Activated T-cell treated with anti-CD3 and anti-CD28 coated beads for 48 hours (primary cell): ENCODE measurements at regions not wholly inside any gene's neighbourhood (a gene's known extent, or its start where the extent isn't known, plus 50 kb on each side); places are given as distances from the start of the nearest gene placed in this dataset.
A peak's percentile ranks its signal among the peaks of the same experiment; 100 is the strongest.
"Not testable (repeated sequence)": the region's sequence is repeated elsewhere in the genome, so short reads cannot be mapped to it uniquely, and the experiment has no call there.

Source experiments
- DNase-seq: peaks from one replicate; pipeline ENCODE4 v3.0.0-alpha.2; 2020; ENCODE audit warnings: low read depth

GRCh38 chr4:81375745-81376144 lies 96.0 kb downstream of the RASGEF1B start:
- no peak for DNase-seq

DNA sequence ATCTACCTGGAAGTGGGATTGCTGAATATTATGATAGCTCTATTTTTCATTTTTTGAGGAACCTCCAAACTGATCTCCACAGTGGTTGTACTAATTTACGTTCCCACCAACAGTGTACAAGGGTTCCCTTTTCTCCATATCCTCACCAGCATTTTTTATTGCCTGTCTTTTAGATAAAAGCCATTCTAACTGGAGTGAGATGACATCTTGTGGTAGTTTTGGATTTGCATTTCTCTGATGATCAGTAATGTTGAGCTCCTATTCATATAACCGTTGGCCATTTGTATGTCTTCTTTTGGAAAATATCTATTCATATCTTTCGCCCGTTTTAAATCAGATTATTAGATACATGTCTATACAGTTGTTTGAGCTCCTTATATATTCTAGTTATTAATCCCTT lies 101.8 kb downstream of the RASGEF1B start:
- no peak for DNase-seq

GRCh38 chr4:81366779-81367178 lies 104.9 kb downstream of the RASGEF1B start:
- DNase-seq = no peak

DNA sequence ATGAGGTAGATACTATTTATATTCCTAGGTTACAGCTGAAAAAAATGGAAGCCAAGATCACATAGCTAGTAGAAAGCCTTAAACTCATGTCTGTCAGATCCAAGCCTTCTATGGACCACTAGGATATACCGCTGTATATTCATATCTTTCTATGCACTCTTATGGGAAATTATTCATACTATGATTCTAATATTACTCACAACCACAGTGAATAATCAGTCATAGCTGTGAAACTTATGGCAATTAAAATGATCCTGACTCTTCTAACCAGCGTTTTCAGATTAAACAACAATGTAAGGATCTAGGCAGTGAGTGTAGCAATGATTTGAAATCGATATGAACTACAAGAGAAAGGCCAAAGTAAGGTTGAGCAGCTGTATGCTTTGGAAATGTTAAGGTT lies 111.0 kb downstream of the RASGEF1B start:
- no peak for DNase-seq

GRCh38 chr4:81359207-81359606 lies 112.5 kb downstream of the RASGEF1B start:
- DNase-seq = no peak

DNA sequence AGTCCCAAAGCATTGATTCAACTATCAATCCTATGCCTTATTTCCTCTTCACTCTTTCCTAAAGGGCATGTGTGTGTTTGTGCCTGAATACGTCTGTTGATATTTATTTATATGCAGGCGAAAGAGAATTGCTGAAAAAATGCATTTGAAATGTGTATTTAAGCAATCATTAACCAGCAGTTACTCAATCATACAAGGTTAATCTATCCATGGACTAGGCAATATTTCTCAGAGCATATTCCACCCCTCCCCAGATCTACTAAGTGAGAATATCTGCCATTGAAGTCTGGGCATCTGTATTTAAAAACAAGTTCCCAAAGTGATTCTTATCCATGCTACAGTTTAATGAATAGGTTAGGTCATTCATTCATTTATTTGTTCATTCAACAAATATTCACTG lies 113.6 kb downstream of the RASGEF1B start:
- no peak for DNase-seq

GRCh38 chr4:81356621-81357020 lies 115.1 kb downstream of the RASGEF1B start:
- DNase-seq = no peak

DNA sequence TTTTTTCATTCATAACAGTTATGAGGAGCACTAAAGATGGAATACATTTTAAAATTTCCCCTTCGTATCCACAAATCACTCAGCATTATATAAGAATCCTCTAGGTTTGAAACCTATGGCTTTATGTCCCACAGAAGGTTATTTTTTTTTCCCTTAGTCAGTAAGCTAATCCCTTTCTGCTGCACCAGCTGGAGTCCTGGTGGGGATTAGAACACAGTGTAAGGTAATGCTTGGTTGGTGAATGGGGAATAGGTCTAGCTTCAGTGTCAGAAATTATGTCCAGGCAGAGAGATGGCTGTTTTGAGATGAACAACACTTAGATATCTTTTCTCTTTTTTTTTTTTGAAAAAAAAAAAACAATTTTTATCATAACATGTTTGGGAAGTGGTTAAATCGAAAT lies 116.6 kb downstream of the RASGEF1B start:
- no peak for DNase-seq

DNA sequence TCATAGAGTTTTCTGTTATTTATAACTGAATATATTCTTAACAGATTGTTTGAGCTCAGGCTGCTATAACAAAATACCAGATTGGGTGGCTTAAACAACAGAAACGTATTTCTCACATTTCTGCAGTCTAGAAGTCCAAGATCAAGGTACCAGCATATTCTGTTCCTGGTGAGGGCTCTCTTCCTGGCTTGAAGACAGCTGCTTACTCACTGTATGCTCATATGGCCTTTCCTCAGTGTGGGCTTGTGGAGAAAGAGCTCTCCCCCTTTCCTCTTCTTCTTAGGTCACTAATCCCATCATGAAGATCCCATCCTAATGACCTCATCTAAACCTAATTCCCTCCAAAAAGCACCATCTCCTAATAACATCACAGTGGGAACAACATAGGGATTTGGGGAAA lies 117.8 kb downstream of the RASGEF1B start:
- DNase-seq = no peak

DNA sequence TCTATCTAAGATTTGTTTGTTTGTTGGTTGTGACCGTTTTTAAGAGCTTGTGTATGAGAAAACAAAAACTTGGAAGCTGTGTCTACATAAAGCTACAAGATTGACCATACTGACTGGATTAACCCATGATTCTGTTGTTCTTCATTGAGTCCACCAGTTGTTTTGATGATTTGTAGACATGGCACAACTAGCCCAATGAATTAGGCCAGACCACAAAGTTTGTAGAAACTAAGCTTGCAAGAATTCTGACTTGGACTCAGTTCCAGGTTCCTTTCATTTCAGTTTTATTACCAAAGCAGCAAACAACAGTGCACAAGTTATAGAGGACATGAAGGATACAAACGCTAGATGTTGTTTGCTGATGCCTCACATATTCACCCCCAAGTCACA lies 119.3 kb downstream of the RASGEF1B start:
- no peak for DNase-seq

GRCh38 chr4:81351654-81352445 lies 119.9 kb downstream of the RASGEF1B start:
- peak; percentile 43 for DNase-seq

DNA sequence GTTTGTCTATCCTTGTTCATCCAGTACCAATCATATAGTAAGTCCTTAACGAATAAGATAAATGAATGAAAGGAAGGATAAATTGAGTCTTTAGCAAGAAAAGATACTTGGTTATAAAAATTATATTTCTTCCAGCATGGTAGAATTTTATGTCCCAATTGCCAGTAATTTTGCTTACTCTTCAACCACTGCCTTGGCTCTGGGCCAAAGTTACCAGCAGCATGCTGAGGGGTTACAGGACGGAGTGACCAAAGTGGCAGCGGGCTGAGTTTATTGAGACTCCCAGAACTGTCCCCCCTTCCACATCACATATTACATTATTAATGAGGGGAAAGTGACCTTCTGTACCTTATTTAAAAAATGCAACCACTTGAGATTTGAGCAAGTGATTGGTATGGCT lies 121.7 kb downstream of the RASGEF1B start:
- no peak for DNase-seq

DNA sequence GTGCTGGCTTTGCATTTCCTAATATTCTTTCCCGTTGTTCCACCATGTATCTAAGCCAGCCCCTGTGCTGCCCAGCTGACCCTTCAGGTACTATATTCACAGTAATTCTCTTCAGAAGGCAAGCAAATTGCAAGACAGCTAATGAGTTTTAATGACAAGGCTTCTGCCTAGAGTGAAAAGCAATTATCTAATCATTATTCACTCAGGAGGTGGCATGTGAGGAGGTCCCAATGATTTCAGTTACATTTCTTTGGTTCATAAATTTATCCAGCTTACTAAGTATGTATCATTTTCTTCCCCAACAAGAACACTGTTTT lies 123.0 kb downstream of the RASGEF1B start:
- DNase-seq = no peak

DNA sequence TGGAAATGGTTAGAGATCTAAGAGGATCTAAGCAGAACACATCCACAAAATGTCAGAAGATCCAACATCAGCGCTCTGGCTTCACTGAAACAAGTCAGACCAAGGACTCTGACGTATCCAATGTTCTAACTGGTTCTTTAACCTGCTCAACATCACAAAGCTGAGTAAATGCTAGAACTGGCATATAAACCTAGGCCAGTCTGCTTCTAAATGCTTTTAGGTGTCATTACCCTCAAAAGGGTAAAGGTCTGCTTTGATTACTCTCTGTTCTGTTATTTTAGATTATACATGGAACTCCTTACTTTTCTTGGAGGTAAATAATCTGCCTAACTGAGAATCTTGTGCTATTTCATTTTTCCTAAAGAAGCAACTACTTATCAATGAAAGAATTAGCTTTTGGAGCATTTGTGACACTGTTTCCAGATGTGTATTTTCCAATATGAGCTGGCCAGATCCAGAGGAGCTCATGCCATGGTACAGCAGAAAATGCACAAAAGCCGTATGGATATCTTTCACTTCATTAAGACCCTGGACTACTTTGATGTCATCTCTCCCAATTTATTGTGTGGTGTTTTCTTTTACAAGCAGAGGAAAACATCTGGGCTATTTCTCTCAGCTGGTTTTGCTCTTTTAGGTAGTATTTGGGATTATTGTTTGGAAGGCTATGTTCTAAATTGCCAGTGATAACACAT lies 123.5 kb downstream of the RASGEF1B start:
- no peak for DNase-seq

- no peak for DNase-seq
Measured at GRCh38 chr4:81346719-81347118, 125.0 kb downstream of the RASGEF1B start.

DNA sequence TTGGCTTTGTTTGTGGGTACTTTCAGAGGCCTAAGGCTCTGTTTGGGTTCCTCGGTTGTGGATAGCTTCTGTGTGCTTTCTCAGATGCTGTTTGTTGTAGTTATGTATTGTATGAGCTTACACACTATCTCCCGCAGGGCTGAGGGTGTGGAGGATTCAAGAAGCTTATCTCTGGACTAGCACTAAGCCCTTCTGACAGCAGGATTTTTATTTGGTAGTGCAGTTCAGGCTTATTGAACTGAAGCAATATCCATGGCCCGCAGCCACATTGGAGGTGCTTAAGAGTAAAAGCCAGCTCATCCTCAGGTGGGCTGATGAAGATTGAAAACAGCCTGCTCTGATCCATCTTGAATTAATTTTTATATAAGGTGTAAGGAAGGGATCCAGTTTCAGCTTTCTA lies 128.2 kb downstream of the RASGEF1B start:
- DNase-seq = no peak

GRCh38 chr4:81343046-81343445 lies 128.0 kb upstream of the PRKG2 start:
- DNase-seq = no peak

GRCh38 chr4:81337211-81337610 lies 122.2 kb upstream of the PRKG2 start:
- DNase-seq = no peak

DNA sequence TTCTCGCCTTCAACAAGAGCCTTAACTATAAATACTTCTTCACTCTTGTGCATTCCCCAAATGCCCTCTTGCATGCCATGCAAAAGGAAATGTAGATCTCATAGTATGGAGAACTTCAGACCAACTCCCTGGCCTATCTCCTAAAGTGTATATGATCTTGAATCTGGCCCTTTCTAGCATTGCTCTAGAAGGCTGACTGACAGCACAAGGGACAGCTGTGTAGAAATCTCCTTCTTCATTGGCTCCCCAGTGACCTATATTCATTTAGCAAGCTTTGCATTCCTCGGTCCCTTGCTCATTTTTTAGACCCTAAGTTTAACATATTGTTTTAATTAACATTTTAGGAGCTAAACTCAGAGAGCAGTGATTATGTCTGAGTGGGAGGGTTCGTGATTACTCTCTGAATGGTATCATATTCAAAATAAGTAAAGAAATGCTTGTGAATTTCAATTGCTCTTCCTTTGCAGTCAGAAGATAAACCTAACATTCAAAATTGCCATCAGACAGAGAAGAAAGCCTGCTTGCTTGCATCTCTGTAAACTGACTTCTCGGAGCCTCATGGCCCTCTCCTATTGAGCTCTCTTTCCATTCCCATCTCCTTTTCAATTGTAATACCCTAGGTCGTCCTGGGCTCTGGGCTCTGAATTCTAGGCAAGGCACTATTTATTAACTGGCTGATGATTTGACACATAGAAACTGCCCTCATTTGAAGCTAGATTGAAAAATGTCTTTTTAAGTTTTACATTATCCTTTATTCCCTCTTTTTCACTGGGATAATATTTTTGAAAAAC lies 120.3 kb upstream of the PRKG2 start:
- no peak for DNase-seq

DNA sequence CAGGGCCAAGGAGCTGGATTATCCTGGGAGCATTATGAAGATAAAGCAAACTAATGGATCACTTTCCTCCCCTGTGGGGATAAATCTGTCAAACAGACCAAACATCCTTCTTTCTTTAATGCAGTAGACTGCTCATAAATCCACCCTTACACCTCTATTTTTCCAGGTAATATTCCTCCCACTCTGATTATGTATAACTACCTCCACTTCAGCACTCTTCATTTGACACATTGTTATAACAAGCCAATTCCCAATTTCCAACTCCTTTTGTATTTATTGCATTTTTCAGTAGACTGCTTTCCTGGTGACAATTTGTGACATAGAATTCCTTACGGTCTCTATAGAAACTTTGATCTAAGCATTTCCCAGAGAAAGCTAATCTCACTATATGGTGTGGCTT lies 115.0 kb upstream of the PRKG2 start:
- no peak for DNase-seq

GRCh38 chr4:81326581-81326980 lies 111.6 kb upstream of the PRKG2 start:
- no peak for DNase-seq

DNA sequence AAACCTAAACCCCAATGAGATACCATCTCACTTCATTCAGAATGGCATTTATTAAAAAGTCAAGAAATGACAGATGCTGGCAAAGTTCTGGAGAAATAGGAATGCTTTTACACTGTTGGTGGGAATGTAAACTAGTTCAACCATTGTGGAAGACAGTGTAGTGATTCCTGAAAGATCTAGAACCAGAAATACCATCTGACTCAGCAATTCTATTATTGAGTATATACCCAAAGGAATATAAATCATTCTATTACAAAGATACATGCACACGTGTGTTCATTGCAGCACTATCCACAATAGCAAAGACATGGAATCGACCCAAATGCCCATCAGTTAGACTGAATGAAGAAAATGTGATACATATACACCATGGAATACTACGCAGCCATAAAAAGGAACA lies 109.6 kb upstream of the PRKG2 start:
- not testable (repeated sequence) for DNase-seq

GRCh38 chr4:81319657-81320056 lies 104.6 kb upstream of the PRKG2 start:
- DNase-seq = no peak
